Mesendoderm (in vitro differentiated cells): ENCODE measurements at regions not wholly inside any gene's neighbourhood (a gene's known extent, or its start where the extent isn't known, plus 50 kb on each side); places are given as distances from the start of the nearest gene placed in this dataset.

ENCODE experiments used
- DNase-seq: peaks from one replicate; pipeline ENCODE4 v3.0.0; 2013
- H2AK5ac ChIP-seq: 2 replicates; pipeline ENCODE4 v1.6.1; 2013; ENCODE audit warnings: low read length, inconsistent platforms
- H2BK120ac ChIP-seq: 2 replicates; pipeline ENCODE4 v1.6.1; 2013; ENCODE audit warnings: low read depth, mild to moderate bottlenecking, low read length, moderate library complexity, mixed read lengths
- H2BK15ac ChIP-seq: replicated peaks from 2 replicates; pipeline ENCODE4 v1.6.1; 2013; ENCODE audit warnings: low read depth, mild to moderate bottlenecking, moderate library complexity
- H2BK5ac ChIP-seq: 2 replicates; pipeline ENCODE4 v1.6.1; 2013; ENCODE audit warnings: low read length, inconsistent platforms
- H3K18ac ChIP-seq: 2 replicates; pipeline ENCODE4 v1.6.1; 2013; ENCODE audit warnings: mild to moderate bottlenecking, low read length, mixed read lengths
- H3K23ac ChIP-seq: one replicate; pipeline ENCODE4 v1.6.1; 2013; ENCODE audit warnings: low read length
- H3K27ac ChIP-seq: 2 replicates; pipeline ENCODE4 v1.5.1; 2013; ENCODE audit warnings: low read depth, mild to moderate bottlenecking, inconsistent platforms, low read length, moderate library complexity
- H3K27me3 ChIP-seq: 2 replicates; pipeline ENCODE4 v1.6.1; 2013; ENCODE audit warnings: low read length, control low read depth, mild to moderate bottlenecking, inconsistent platforms; ENCODE audit not compliant: insufficient read depth, poor library complexity
- H3K36me3 ChIP-seq: 2 replicates; pipeline ENCODE4 v1.6.1; 2013; ENCODE audit warnings: low read length, inconsistent platforms; ENCODE audit not compliant: control insufficient read depth, insufficient read depth
- H3K4ac ChIP-seq: one replicate; pipeline ENCODE4 v1.6.1; 2013; ENCODE audit warnings: low read depth, mild to moderate bottlenecking, low read length, moderate library complexity
- H3K4me1 ChIP-seq: 2 replicates; pipeline ENCODE4 v1.6.1; 2013; ENCODE audit warnings: low read depth, low read length, inconsistent platforms; ENCODE audit not compliant: control insufficient read depth
- H3K4me2 ChIP-seq: 2 replicates; pipeline ENCODE4 v1.6.1; 2013; ENCODE audit warnings: low read length
- H3K4me3 ChIP-seq: 2 replicates; pipeline ENCODE4 v1.5.1; 2013; ENCODE audit warnings: mild to moderate bottlenecking, low read length
- H3K56ac ChIP-seq: one replicate; pipeline ENCODE4 v1.6.1; 2013; ENCODE audit warnings: low read length
- H3K79me1 ChIP-seq: 2 replicates; pipeline ENCODE4 v1.6.1; 2013; ENCODE audit warnings: low read length, inconsistent platforms
- H3K79me2 ChIP-seq: 2 replicates; pipeline ENCODE4 v1.6.1; 2013; ENCODE audit warnings: mild to moderate bottlenecking, low read length; ENCODE audit not compliant: control insufficient read depth, insufficient read depth
- H3K9ac ChIP-seq: 2 replicates; pipeline ENCODE4 v1.6.1; 2013; ENCODE audit warnings: low read length, inconsistent platforms
- H4K5ac ChIP-seq: one replicate; pipeline ENCODE4 v1.6.1; 2013; ENCODE audit warnings: low read length
- H4K8ac ChIP-seq: one replicate; pipeline ENCODE4 v1.6.1; 2013; ENCODE audit warnings: low read depth, mild to moderate bottlenecking, control low read depth, low read length, moderate library complexity
- WGBS: extraction: QIAGEN DNeasy Blood & Tissue Kit; methylation state at CpG from one replicate; pipeline ENCODE4 v1.1.7; 2013; ENCODE audit warnings: low lambda C conversion rate, missing lambda C conversion rate; ENCODE audit not compliant: insufficient coverage; ENCODE audit errors: extremely low coverage; 5-methylcytosine and 5-hydroxymethylcytosine counted together

DNA sequence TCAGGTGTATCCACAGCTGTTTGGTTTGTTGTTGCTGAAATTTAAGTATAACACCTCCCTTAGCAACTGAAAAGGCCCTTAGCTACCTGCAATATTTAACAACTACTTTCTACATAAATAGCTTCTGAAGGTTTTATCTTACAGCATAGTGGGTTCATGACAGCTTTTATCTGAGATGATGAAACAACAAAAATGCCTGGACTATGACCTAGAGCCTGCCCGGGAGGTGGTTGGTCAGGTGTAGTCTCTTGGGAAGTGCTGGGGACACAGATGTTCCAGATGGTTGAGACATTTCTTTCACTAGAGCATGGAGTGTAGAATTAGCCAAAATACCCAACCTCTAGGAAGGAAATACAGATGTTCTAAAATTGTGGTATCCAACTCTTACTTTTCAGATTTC, 705.4 kb downstream of the MAFB start:
- Histone ChIP-seq H2AK5ac (no peak overlapping the region), H3K9ac (no peak overlapping the region), H4K5ac (no peak overlapping the region), H3K79me2 (no peaks in the 10 kb centered on the region), H2BK5ac (no peak overlapping the region), H3K4ac (no peak overlapping the region), H3K56ac (no peak overlapping the region), H2BK120ac (no peak overlapping the region), H4K8ac (no peak overlapping the region), H3K4me3 (no peak overlapping the region), H3K4me2 (no peak overlapping the region), H3K36me3 (no peaks in the 10 kb centered on the region), H2BK15ac (no peak overlapping the region), H3K4me1 (no peaks in the 10 kb centered on the region), H3K27ac (no peak overlapping the region), H3K18ac (no peak overlapping the region), H3K79me1 (no peaks in the 10 kb centered on the region), H3K23ac (no peak overlapping the region), H3K27me3 (no peaks in the 10 kb centered on the region)
- no peak for DNase-seq
- no CpG with 5 or more reads among the region's 1 CpG for WGBS

DNA sequence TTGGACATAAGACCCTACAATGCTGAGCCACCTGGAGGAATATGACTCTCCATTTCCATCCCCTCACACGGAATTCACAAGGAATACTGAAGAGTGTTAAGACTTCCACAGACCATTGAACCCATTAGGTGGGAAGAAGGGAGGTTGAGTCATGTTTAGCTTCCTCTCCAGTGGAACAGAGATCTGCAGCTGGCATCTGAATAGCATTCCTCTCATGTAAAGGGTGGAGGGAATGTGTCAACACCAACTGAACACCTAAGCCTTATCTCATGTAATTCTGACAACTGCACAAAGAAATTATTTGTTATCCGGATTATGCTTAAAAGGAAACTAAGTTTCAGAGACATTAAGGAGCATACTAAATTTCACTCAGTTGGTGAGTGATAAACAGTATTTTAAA, 705.9 kb downstream of the MAFB start:
- no peak overlapping the region for H2BK120ac ChIP-seq
- no peak overlapping the region for H3K18ac ChIP-seq
- H3K9ac ChIP-seq, result no peak overlapping the region
- no peaks in the 10 kb centered on the region for H3K4me1 ChIP-seq
- H4K5ac ChIP-seq, result no peak overlapping the region
- H2BK5ac ChIP-seq, result no peak overlapping the region
- H3K4me2 ChIP-seq, result no peak overlapping the region
- H3K27ac ChIP-seq, result no peak overlapping the region
- no peaks in the 10 kb centered on the region for H3K79me2 ChIP-seq
- DNase-seq, result no peak
- no CpG with 5 or more reads among the region's 2 CpGs for WGBS
- H3K56ac ChIP-seq, result no peak overlapping the region
- no peak overlapping the region for H4K8ac ChIP-seq
- no peaks in the 10 kb centered on the region for H3K27me3 ChIP-seq
- H3K23ac ChIP-seq, result no peak overlapping the region
- no peak overlapping the region for H3K4me3 ChIP-seq
- H3K36me3 ChIP-seq, result no peaks in the 10 kb centered on the region
- H3K79me1 ChIP-seq, result no peaks in the 10 kb centered on the region
- H2BK15ac ChIP-seq, result no peak overlapping the region
- H3K4ac ChIP-seq, result no peak overlapping the region
- H2AK5ac ChIP-seq, result no peak overlapping the region

DNA sequence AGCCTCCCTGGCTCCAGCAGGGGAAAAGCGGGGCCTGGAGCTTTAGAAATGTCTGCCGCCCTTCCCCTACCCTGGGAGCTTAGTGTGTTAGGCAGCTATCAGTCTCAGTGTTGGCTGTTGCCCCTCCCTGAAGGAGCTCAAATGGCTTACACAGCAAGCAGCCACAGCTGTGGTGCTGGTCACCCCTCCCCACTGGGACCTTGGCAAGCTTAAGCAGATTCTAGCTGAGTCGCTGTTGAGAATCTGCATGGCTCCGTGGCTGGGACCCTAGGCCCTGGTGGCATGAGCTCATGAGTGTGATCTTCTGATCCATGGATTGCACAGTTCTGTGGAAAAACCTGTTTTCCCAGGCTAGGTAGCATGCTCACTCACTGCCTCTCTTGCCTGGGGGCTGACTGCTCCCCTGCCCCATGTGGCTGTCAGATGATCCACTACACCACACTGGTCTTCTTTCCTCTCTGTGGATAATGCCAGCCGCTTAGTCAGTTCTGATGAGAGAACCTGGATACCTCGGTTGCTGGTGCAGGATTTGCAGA, 714.0 kb downstream of the MAFB start:
- WGBS, result no CpG with 5 or more reads among the region's 6 CpGs
- H4K8ac ChIP-seq, result no peak overlapping the region

DNA sequence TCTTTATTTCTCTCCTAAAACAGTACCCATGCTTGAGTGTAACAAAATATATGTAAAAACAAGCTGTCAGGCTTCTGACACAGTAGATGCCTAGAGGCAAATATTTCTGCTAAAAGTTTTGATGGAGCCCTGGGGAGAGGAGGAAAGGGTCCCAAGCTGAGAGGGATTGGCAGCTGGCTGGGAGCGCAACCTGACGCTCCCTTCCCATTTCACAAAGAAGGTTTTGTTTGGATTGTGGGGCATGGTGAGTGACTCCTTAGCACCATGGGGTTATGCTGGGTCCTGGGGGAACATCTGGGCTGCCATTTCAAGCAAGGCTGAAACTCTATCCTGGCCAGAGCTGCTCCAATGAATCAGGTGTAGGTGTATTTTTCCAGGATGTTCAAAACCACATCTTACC, 720.5 kb downstream of the MAFB start:
- Histone ChIP-seq H2AK5ac (no peak overlapping the region), H3K4me3 (no peak overlapping the region), H3K4ac (no peak overlapping the region), H3K36me3 (no peaks in the 10 kb centered on the region), H2BK5ac (no peak overlapping the region), H3K18ac (no peak overlapping the region), H4K5ac (no peak overlapping the region), H3K27ac (no peak overlapping the region), H2BK15ac (no peak overlapping the region), H3K79me2 (no peaks in the 10 kb centered on the region), H3K56ac (no peak overlapping the region), H2BK120ac (no peak overlapping the region), H3K4me1 (no peaks in the 10 kb centered on the region), H4K8ac (no peak overlapping the region), H3K79me1 (no peaks in the 10 kb centered on the region), H3K23ac (no peak overlapping the region), H3K4me2 (no peak overlapping the region), H3K27me3 (no peaks in the 10 kb centered on the region), H3K9ac (no peak overlapping the region)
- WGBS, result no CpG with 5 or more reads among the region's 2 CpGs
- no peak for DNase-seq

More for the DNA sequence above, 714.0 kb downstream of the MAFB start:
- H3K27ac ChIP-seq, result no peak overlapping the region
- no peaks in the 10 kb centered on the region for H3K4me1 ChIP-seq
- H3K18ac ChIP-seq, result no peak overlapping the region
- no peak overlapping the region for H3K9ac ChIP-seq
- H3K4me2 ChIP-seq, result no peak overlapping the region
- H3K4me3 ChIP-seq, result no peak overlapping the region
- H3K56ac ChIP-seq, result no peak overlapping the region
- H4K5ac ChIP-seq, result no peak overlapping the region
- no peak overlapping the region for H2BK120ac ChIP-seq
- H3K23ac ChIP-seq, result no peak overlapping the region
- DNase-seq, result peak; percentile 45
- no peak overlapping the region for H2AK5ac ChIP-seq
- no peak overlapping the region for H3K4ac ChIP-seq
- H3K27me3 ChIP-seq, result no peaks in the 10 kb centered on the region
- H3K36me3 ChIP-seq, result no peaks in the 10 kb centered on the region
- no peaks in the 10 kb centered on the region for H3K79me2 ChIP-seq
- no peaks in the 10 kb centered on the region for H3K79me1 ChIP-seq
- no peak overlapping the region for H2BK15ac ChIP-seq
- H2BK5ac ChIP-seq, result no peak overlapping the region

DNA sequence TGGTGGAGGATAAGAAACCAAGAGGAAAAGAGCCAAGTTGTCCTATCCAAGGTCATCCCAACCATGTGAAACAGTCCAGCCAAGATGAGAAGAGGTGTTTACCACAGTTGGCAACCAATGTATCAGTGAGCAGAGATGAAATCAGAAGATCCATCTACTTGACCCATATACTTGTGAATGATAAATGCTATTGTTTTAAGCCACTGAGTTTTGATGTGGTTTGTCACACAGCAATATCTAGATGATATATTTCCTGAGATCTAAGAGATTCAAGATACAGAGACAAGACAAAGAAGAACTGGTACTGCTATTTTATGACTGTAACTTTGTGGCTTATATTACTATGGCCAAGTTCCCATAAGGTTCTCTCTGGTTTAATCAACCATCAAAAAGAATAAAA, 721.2 kb downstream of the MAFB start:
- no peaks in the 10 kb centered on the region for H3K36me3 ChIP-seq
- no peak overlapping the region for H4K8ac ChIP-seq
- H3K4ac ChIP-seq, result no peak overlapping the region

DNA sequence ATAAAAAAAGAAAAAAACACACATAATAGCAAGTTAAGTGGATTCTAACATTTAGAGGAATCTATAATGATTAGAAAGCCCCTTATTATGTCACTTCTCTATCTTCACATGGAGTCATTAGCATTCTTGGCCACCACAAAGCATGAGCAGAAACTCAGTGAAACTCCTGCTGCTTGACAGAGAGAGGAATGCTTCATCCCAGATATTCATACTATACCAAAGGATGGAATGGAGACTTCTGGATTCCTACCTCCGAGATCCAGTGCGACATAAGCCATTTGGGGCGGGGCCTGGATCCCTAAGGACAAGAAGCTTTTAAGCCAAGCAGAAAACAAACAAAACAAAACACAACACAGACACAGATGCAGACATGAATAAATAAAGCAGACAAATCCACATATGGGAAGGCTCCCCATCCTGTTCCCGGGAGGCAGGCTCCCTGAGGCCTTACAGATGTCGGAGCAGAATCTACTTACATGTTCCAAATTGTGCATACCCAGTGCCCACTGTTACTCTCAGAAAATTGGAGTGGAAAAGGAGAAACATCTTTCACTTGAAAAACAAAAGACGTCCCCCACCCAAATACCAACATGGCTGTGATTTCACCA, 727.3 kb downstream of the MAFB start:
- Histone ChIP-seq H3K79me1 (no peaks in the 10 kb centered on the region), H2BK15ac (no peak overlapping the region), H4K8ac (no peak overlapping the region), H3K4me2 (no peak overlapping the region), H3K27me3 (no peaks in the 10 kb centered on the region), H3K4me3 (no peak overlapping the region), H3K56ac (no peak overlapping the region), H3K9ac (no peak overlapping the region), H3K18ac (no peak overlapping the region), H3K36me3 (no peaks in the 10 kb centered on the region), H2BK5ac (no peak overlapping the region), H4K5ac (no peak overlapping the region), H3K4me1 (peaks cover 6% of the 10 kb centered on the region), H3K23ac (no peak overlapping the region), H2AK5ac (no peak overlapping the region), H2BK120ac (no peak overlapping the region), H3K79me2 (no peaks in the 10 kb centered on the region), H3K27ac (no peak overlapping the region), H3K4ac (no peak overlapping the region)
- WGBS, result no CpG with 5 or more reads among the region's 6 CpGs
- DNase-seq, result no peak

More for the DNA sequence above, 721.2 kb downstream of the MAFB start:
- no peak overlapping the region for H3K4me2 ChIP-seq
- H3K23ac ChIP-seq, result no peak overlapping the region
- no peak for DNase-seq
- H4K5ac ChIP-seq, result no peak overlapping the region
- H3K27ac ChIP-seq, result no peak overlapping the region
- no peak overlapping the region for H2BK15ac ChIP-seq
- no peak overlapping the region for H2BK5ac ChIP-seq
- no peak overlapping the region for H3K4me3 ChIP-seq
- H2AK5ac ChIP-seq, result no peak overlapping the region
- H3K9ac ChIP-seq, result no peak overlapping the region
- no peaks in the 10 kb centered on the region for H3K4me1 ChIP-seq
- H2BK120ac ChIP-seq, result no peak overlapping the region
- H3K79me2 ChIP-seq, result no peaks in the 10 kb centered on the region
- H3K79me1 ChIP-seq, result no peaks in the 10 kb centered on the region
- H3K56ac ChIP-seq, result no peak overlapping the region
- no peaks in the 10 kb centered on the region for H3K27me3 ChIP-seq
- no peak overlapping the region for H3K18ac ChIP-seq
